ENCODE measurements at regions not wholly inside any gene's neighbourhood (a gene's known extent, or its start where the extent isn't known, plus 50 kb on each side); places are given as distances from the start of the nearest gene placed in this dataset.

DNA sequence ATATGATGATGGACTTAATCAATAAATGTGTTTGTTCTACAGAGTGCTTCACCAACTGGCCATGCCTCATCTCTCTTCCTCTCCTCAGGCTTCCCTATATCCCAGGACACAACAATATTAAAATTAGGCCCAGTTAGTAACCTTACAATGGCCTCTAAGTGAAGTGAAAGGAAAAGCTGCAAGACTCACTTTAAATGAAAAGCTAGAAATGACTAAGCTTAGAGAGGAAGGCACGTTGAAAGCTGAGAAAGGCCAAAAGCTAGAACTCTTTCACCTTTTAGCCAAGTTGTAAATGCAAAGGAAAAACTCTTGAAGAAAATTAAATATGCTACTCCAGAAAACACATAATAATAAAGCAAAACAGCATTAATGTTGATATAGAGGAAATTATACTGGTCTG lies 1010.3 kb downstream of the NAALADL2 start:
- Histone ChIP-seq H3K4ac (ENCODE audit: low read depth, low read length) (no peak overlapping the region), H3K23me2 (ENCODE audit: insufficient read length, low read depth, low read length, poor library complexity, severe bottlenecking) (no peaks in the 10 kb centered on the region), H2BK120ac (ENCODE audit: low read depth, low read length, poor library complexity, severe bottlenecking) (no peak overlapping the region), H2BK15ac (ENCODE audit: low read depth, low read length) (no peak overlapping the region), H3T11ph (ENCODE audit: low read length) (no peak overlapping the region), H2BK5ac (ENCODE audit: insufficient read length, low read length) (no peak overlapping the region), H4K20me1 (ENCODE audit: control insufficient read depth, insufficient read depth, insufficient read length) (no peaks in the 10 kb centered on the region), H3K56ac (ENCODE audit: insufficient read length, low read depth, low read length) (no peak overlapping the region), H3K27ac (ENCODE audit: insufficient read length, low read depth, low read length) (no peak overlapping the region), H4K5ac (ENCODE audit: insufficient read length, low read depth, low read length) (no peak overlapping the region), H2AFZ (ENCODE audit: low read length) (no peak overlapping the region), H4K91ac (ENCODE audit: insufficient read length, low read depth, low read length) (no peak overlapping the region), H3K14ac (ENCODE audit: insufficient read depth, low read length) (no peak overlapping the region), H3K4me2 (ENCODE audit: insufficient read depth, insufficient read length, low read length) (no peak overlapping the region), H2AK5ac (ENCODE audit: insufficient read length, low read length) (no peak overlapping the region), H3K18ac (ENCODE audit: insufficient read length, low read depth, low read length) (no peak overlapping the region), H2BK12ac (ENCODE audit: insufficient read length, low read depth, low read length) (no peak overlapping the region), H4K8ac (replicated peaks; ENCODE audit: insufficient read length, low read depth, low read length) (no peak overlapping the region), H3K23ac (ENCODE audit: insufficient read length, low read depth, low read length) (no peak overlapping the region), H3K9me3 (ENCODE audit: control insufficient read depth, low read depth, low read length) (no peaks in the 10 kb centered on the region), H3K79me1 (ENCODE audit: insufficient read depth, low read depth, low read length, poor library complexity, severe bottlenecking) (no peaks in the 10 kb centered on the region), H3K27me3 (ENCODE audit: insufficient read depth, low read length) (no peaks in the 10 kb centered on the region), H3K4me1 (ENCODE audit: insufficient read depth, low read length) (no peaks in the 10 kb centered on the region), H3K9ac (ENCODE audit: extremely low read depth, insufficient read length, low read length) (no peak overlapping the region), H3K79me2 (ENCODE audit: insufficient read depth, low read length) (no peaks in the 10 kb centered on the region), H2BK20ac (ENCODE audit: low read depth, low read length, poor library complexity, severe bottlenecking) (no peak overlapping the region)
- Mint-ChIP-seq H3K4me1 (no peaks in the 10 kb centered on the region), H3K27me3 (ENCODE audit: low read depth) (no peaks in the 10 kb centered on the region), H3K9me3 (peaks cover 3 to 4% of the 10 kb centered on the region in 2 experiments; a peak in 2 of 5 replicates), H3K36me3 (ENCODE audit: insufficient read depth in 1 of 3, low read depth in 3 of 3) (no peaks in the 10 kb centered on the region; a peak in 1 of 7 replicates), H3K4me3 (no peak overlapping the region), H3K27ac (no peak overlapping the region)
- WGBS (ENCODE audit: extremely low coverage, insufficient read length, low lambda C conversion rate): no CpG with 5 or more reads among the region's 1 CpG
- TF ChIP-seq, protein P1, sequence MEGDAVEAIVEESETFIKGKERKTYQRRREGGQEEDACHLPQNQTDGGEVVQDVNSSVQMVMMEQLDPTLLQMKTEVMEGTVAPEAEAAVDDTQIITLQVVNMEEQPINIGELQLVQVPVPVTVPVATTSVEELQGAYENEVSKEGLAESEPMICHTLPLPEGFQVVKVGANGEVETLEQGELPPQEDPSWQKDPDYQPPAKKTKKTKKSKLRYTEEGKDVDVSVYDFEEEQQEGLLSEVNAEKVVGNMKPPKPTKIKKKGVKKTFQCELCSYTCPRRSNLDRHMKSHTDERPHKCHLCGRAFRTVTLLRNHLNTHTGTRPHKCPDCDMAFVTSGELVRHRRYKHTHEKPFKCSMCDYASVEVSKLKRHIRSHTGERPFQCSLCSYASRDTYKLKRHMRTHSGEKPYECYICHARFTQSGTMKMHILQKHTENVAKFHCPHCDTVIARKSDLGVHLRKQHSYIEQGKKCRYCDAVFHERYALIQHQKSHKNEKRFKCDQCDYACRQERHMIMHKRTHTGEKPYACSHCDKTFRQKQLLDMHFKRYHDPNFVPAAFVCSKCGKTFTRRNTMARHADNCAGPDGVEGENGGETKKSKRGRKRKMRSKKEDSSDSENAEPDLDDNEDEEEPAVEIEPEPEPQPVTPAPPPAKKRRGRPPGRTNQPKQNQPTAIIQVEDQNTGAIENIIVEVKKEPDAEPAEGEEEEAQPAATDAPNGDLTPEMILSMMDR (conservative IDR thresholded peaks at IDR 0.05): no peak
- DNase-seq: no peak

Measured in H9 (cell line).